ENCODE measurements at regions not wholly inside any gene's neighbourhood (a gene's known extent, or its start where the extent isn't known, plus 50 kb on each side); places are given as distances from the start of the nearest gene placed in this dataset.

DNA sequence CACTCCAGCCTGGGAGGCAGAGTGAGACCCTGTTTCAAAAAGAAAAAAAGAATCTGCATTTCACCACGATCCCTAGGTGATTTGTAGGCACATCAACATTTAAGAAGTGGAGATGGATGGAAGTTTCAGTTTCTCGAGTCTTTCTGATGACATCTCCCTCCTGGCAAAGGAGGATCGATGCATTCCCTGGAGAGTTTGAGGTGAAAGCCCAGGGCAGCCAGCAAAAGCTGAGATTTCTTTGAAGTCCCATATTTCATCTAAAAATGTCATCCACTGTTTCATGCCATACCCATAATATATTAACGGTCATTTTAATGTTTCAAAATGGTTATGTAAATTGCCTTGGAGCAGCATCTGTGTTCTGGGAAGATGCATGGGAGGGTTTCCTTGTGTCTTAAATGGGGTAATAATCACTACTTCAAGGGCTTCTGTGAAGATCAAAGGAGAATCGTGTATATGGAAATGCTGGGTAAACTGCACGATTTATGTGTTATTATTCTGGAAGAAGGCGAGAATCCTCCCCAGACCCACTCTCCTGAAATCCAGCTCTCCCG lies 63.4 kb downstream of the KATNIP start:
- no peak for TF ChIP-seq JUN (CRISPR knock-in tag; IDR thresholded peaks at IDR 0.05)
- TF ChIP-seq MLX (CRISPR knock-in tag; IDR thresholded peaks at IDR 0.05): no peak
- no peak for TF ChIP-seq CREB1 (CRISPR knock-in tag; IDR thresholded peaks at IDR 0.05)
- TF ChIP-seq, protein P1, sequence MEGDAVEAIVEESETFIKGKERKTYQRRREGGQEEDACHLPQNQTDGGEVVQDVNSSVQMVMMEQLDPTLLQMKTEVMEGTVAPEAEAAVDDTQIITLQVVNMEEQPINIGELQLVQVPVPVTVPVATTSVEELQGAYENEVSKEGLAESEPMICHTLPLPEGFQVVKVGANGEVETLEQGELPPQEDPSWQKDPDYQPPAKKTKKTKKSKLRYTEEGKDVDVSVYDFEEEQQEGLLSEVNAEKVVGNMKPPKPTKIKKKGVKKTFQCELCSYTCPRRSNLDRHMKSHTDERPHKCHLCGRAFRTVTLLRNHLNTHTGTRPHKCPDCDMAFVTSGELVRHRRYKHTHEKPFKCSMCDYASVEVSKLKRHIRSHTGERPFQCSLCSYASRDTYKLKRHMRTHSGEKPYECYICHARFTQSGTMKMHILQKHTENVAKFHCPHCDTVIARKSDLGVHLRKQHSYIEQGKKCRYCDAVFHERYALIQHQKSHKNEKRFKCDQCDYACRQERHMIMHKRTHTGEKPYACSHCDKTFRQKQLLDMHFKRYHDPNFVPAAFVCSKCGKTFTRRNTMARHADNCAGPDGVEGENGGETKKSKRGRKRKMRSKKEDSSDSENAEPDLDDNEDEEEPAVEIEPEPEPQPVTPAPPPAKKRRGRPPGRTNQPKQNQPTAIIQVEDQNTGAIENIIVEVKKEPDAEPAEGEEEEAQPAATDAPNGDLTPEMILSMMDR (IDR thresholded peaks at IDR 0.05): no peak
- no peak for TF ChIP-seq TEAD4 (CRISPR knock-in tag; IDR thresholded peaks at IDR 0.05)
- TF ChIP-seq GABPB1 (CRISPR knock-in tag; IDR thresholded peaks at IDR 0.05): no peak
- no peak for TF ChIP-seq TCF7 (CRISPR knock-in tag; IDR thresholded peaks at IDR 0.05; ENCODE audit: low read depth)
- TF ChIP-seq, protein P2, sequence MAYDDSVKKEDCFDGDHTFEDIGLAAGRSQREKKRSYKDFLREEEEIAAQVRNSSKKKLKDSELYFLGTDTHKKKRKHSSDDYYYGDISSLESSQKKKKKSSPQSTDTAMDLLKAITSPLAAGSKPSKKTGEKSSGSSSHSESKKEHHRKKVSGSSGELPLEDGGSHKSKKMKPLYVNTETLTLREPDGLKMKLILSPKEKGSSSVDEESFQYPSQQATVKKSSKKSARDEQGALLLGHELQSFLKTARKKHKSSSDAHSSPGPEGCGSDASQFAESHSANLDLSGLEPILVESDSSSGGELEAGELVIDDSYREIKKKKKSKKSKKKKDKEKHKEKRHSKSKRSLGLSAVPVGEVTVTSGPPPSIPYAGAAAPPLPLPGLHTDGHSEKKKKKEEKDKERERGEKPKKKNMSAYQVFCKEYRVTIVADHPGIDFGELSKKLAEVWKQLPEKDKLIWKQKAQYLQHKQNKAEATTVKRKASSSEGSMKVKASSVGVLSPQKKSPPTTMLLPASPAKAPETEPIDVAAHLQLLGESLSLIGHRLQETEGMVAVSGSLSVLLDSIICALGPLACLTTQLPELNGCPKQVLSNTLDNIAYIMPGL (CRISPR knock-in tag; IDR thresholded peaks at IDR 0.05): no peak
- no peak for TF ChIP-seq ESRRA (CRISPR knock-in tag; IDR thresholded peaks at IDR 0.05; ENCODE audit: borderline replicate concordance)
- no peak for TF ChIP-seq ATF1 (CRISPR knock-in tag; IDR thresholded peaks at IDR 0.05)
- TF ChIP-seq MXD4 (CRISPR knock-in tag; IDR thresholded peaks at IDR 0.05; ENCODE audit: borderline replicate concordance): no peak
- TF ChIP-seq IRF2 (CRISPR knock-in tag; IDR thresholded peaks at IDR 0.05; ENCODE audit: borderline replicate concordance, low read depth): no peak

Data from WTC11 (cell line).